GM12892 (cell line): ENCODE measurements at regions not wholly inside any gene's neighbourhood (a gene's known extent, or its start where the extent isn't known, plus 50 kb on each side); places are given as distances from the start of the nearest gene placed in this dataset.

Experiments used
- DNase-seq: peaks from one replicate; pipeline ENCODE4 v3.0.0; 2011; ENCODE audit not compliant: insufficient read length
- FAIRE-seq: peaks from 2 replicates; lab custom pipeline; 2011; peaks lifted over from hg19 to GRCh38; lab: Jason Lieb, UNC
- POLR2A ChIP-seq: IDR thresholded peaks from 2 replicates; pipeline ENCODE4 v1.6.1; 2011; ENCODE audit warnings: low read depth, low read length, control low read depth
- POLR2AphosphoS5 ChIP-seq: IDR thresholded peaks from 2 replicates; pipeline ENCODE4 v1.6.1; 2011; ENCODE audit warnings: low read depth, low read length, control low read depth
- TAF1 ChIP-seq: IDR thresholded peaks from 2 replicates; pipeline ENCODE4 v1.6.1; 2011; ENCODE audit warnings: low read depth, mild to moderate bottlenecking, control low read depth, low read length, borderline replicate concordance

- FAIRE-seq (no peak), DNase-seq (no peak)
- TF ChIP-seq TAF1 = no peak
- TF ChIP-seq POLR2A = no peak
- no peak for TF ChIP-seq POLR2AphosphoS5
Observed at GRCh38 chr12:66934302-66935062, 255.6 kb upstream of the GRIP1 start.

- DNase-seq = no peak
- TF ChIP-seq TAF1 (no peak), POLR2AphosphoS5 (no peak), POLR2A (no peak)
- no peak for FAIRE-seq
Observed at GRCh38 chr12:66941150-66941549, 262.3 kb upstream of the GRIP1 start.

- FAIRE-seq = no peak
- no peak for TF ChIP-seq TAF1
- TF ChIP-seq POLR2A = no peak
- TF ChIP-seq POLR2AphosphoS5 = no peak
Observed at GRCh38 chr12:66942741-66943465, 264.0 kb upstream of the GRIP1 start.

GRCh38 chr12:66944365-66944764, 265.5 kb upstream of the GRIP1 start:
- TF ChIP-seq POLR2A (no peak), POLR2AphosphoS5 (no peak), TAF1 (no peak)
- no peak for DNase-seq
- no peak for FAIRE-seq

More at GRCh38 chr12:66942741-66943465, 264.0 kb upstream of the GRIP1 start:
- no peak for DNase-seq

GRCh38 chr12:66945189-66945817, 266.4 kb upstream of the GRIP1 start:
- TF ChIP-seq POLR2A = no peak
- TF ChIP-seq POLR2AphosphoS5 = no peak
- no peak for TF ChIP-seq TAF1
- FAIRE-seq (no peak), DNase-seq (no peak)

GRCh38 chr12:66947119-66947518, 268.2 kb upstream of the GRIP1 start:
- FAIRE-seq (no peak), DNase-seq (no peak)

GRCh38 chr12:66952668-66953067, 273.8 kb upstream of the GRIP1 start:
- TF ChIP-seq POLR2A = no peak
- no peak for TF ChIP-seq POLR2AphosphoS5
- no peak for TF ChIP-seq TAF1
- DNase-seq (no peak), FAIRE-seq (no peak)

More at GRCh38 chr12:66947119-66947518, 268.2 kb upstream of the GRIP1 start:
- TF ChIP-seq POLR2A = no peak
- no peak for TF ChIP-seq POLR2AphosphoS5
- TF ChIP-seq TAF1 = no peak

- DNase-seq (no peak), FAIRE-seq (no peak)
- no peak for TF ChIP-seq TAF1
- no peak for TF ChIP-seq POLR2AphosphoS5
- TF ChIP-seq POLR2A = no peak
Observed at GRCh38 chr12:66956300-66956699, 277.4 kb upstream of the GRIP1 start.

- no peak for FAIRE-seq
- no peak for TF ChIP-seq POLR2AphosphoS5
- no peak for DNase-seq
Observed at GRCh38 chr12:66959276-66959675, 280.4 kb upstream of the GRIP1 start.

- no peak for FAIRE-seq
- TF ChIP-seq POLR2AphosphoS5 (no peak), TAF1 (no peak), POLR2A (no peak)
- DNase-seq = no peak
Observed at GRCh38 chr12:66960006-66960405, 281.1 kb upstream of the GRIP1 start.
